ENCODE measurements at regions not wholly inside any gene's neighbourhood (a gene's known extent, or its start where the extent isn't known, plus 50 kb on each side); places are given as distances from the start of the nearest gene placed in this dataset.

GRCh38 chr10:118835682-118836326, 81.0 kb upstream of the CACUL1 start:
- DNase-seq, result no peak

GRCh38 chr10:118838364-118838763, 83.6 kb upstream of the CACUL1 start:
- no peak for DNase-seq

GRCh38 chr10:118839348-118839747, 84.6 kb upstream of the CACUL1 start:
- no peak for DNase-seq

GRCh38 chr10:118840071-118840775, 85.5 kb upstream of the CACUL1 start:
- DNase-seq, result no peak

GRCh38 chr10:118840776-118841468, 86.2 kb upstream of the CACUL1 start:
- DNase-seq, result no peak

GRCh38 chr10:118841881-118842605, 87.3 kb upstream of the CACUL1 start:
- DNase-seq, result no peak

GRCh38 chr10:118842843-118843624, 88.3 kb upstream of the CACUL1 start:
- peak in 1 of 2 donors; percentile 12 for DNase-seq

GRCh38 chr10:118843647-118844265, 89.0 kb upstream of the CACUL1 start:
- no peak for DNase-seq

GRCh38 chr10:118844731-118845521, 90.2 kb upstream of the CACUL1 start:
- DNase-seq, result no peak

- no peak for DNase-seq
Measured at GRCh38 chr10:118845776-118846175, 91.0 kb upstream of the CACUL1 start.

- peak; percentile 78 to 84 for DNase-seq
Measured at GRCh38 chr10:118850418-118851061, 95.8 kb upstream of the CACUL1 start.

- peak; percentile 39 to 40 for DNase-seq
Measured at GRCh38 chr10:118851062-118852035, 96.6 kb upstream of the CACUL1 start.

- no peak for DNase-seq
Measured at GRCh38 chr10:118853916-118854315, 99.1 kb upstream of the CACUL1 start.

- DNase-seq, result no peak
Measured at GRCh38 chr10:118856106-118856505, 101.3 kb upstream of the CACUL1 start.

GRCh38 chr10:118865998-118866693, 111.4 kb upstream of the CACUL1 start:
- DNase-seq, result no peak

- no peak for DNase-seq
Measured at GRCh38 chr10:118867768-118868167, 113.0 kb upstream of the CACUL1 start.

GRCh38 chr10:118868589-118868988, 113.8 kb upstream of the CACUL1 start:
- DNase-seq, result no peak

GRCh38 chr10:118870467-118871243, 115.9 kb upstream of the CACUL1 start:
- peak; percentile 88 to 89 for DNase-seq

All from inflammatory macrophage (primary cell).